GM12892 (cell line): ENCODE measurements at regions not wholly inside any gene's neighbourhood (a gene's known extent, or its start where the extent isn't known, plus 50 kb on each side); places are given as distances from the start of the nearest gene placed in this dataset.

Experiments used
- DNase-seq: peaks from one replicate; pipeline ENCODE4 v3.0.0; 2011; ENCODE audit not compliant: insufficient read length
- FAIRE-seq: peaks from 2 replicates; lab custom pipeline; 2011; peaks lifted over from hg19 to GRCh38; lab: Jason Lieb, UNC
- POLR2A ChIP-seq: IDR thresholded peaks from 2 replicates; pipeline ENCODE4 v1.6.1; 2011; ENCODE audit warnings: low read depth, low read length, control low read depth
- POLR2AphosphoS5 ChIP-seq: IDR thresholded peaks from 2 replicates; pipeline ENCODE4 v1.6.1; 2011; ENCODE audit warnings: low read depth, low read length, control low read depth
- TAF1 ChIP-seq: IDR thresholded peaks from 2 replicates; pipeline ENCODE4 v1.6.1; 2011; ENCODE audit warnings: low read depth, mild to moderate bottlenecking, control low read depth, low read length, borderline replicate concordance

DNA sequence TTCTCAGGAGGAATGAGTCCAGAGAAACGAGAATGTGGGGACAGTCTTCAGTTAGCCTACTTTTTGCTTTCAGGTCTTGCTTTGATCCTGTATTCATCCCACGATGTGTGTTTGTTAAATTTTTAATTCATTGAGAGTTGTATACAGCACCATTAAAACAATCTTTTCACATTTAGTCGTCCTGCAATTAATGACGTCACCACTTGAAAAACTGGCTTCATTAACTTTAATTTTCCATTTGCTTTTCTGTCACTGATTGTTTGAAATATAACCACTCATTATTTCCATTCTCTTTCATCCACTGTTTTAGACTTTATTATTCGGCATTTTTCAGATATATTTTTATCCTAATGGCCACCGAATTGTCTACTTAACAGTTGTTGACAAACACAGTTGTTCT, 146.9 kb downstream of the TFEC start:
- no peak for FAIRE-seq
- no peak for TF ChIP-seq POLR2A
- TF ChIP-seq TAF1 = no peak
- TF ChIP-seq POLR2AphosphoS5 = no peak

DNA sequence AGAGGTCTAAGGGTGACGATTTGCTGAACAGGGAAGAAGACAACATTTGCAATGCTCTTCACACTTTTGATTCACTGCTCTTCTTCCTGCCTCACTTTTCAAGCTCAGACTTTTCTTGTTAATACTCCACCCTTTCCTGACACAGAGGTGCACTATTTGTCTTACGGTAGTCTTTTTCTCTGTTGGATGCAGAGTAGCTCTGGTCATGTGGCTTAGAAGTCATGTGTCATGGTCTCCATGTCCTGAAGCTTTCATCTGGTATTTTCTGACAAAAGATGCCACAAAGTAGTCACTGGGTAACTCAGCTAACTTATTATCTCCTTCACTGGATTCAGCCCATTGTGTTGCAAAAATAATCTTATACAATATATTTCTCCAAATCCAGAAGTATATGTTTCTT, 149.1 kb downstream of the TFEC start:
- no peak for TF ChIP-seq TAF1
- no peak for TF ChIP-seq POLR2AphosphoS5
- no peak for FAIRE-seq
- DNase-seq = no peak

More for the DNA sequence above, 146.9 kb downstream of the TFEC start:
- no peak for DNase-seq

DNA sequence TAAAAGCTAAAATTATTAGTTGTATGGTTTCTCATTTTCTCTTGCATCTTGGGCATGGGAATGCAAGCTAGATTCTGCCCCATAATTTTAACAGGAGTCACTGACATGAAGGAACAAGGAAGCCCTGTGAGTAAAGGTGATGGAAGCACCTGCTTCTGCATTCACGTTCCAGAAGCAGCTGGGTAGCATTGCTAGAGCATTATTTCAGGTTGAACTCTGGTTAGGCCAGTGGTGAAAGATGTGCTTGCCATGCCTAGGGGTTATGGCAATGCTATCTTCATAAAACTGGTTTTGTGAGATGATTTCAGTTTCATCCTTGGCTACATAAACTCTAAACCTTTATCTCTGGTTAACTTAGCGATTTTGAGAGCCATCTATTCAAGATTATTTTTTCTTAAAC, 151.4 kb downstream of the TFEC start:
- TF ChIP-seq TAF1 (no peak), POLR2AphosphoS5 (no peak), POLR2A (no peak)
- DNase-seq (no peak), FAIRE-seq (no peak)

DNA sequence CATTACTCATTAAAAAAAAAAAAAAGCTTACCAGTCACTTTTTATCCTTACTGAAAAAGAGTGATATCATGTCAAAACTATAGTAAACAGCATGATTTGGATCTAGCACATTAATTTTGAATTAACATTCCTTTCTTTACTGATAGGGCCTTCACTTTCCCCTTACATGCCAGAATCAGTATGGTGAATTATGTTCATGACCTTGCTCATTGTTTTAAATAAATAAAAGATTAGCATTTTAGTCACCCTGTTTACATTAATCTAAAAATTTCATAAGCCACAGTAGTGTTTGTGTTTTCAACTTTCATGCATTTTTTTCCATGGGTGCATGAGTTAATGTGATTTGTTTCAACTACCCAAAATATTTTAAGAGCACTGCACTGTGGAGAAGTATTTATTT, 160.8 kb downstream of the TFEC start:
- FAIRE-seq (no peak), DNase-seq (no peak)
- TF ChIP-seq TAF1 (no peak), POLR2AphosphoS5 (no peak), POLR2A (no peak)

DNA sequence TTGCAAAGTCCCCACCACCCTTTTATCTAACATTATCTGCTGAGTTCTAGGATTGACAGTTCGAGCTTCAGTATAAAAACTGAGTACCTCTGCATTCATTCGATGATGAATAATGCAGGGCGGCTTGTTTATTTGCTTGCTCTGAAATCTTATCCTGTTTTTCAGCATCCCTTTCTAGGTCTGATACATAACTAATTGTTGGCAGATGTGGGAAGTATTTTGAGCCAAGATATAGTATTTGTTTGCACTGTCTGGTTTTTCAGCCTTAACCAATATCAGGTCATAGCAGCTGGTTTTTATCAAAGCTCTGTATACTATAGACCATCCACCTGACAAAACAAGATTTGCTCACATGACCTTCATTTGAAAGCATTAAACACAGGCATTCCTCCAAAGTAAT, 161.4 kb downstream of the TFEC start:
- TF ChIP-seq TAF1 (no peak), POLR2A (no peak), POLR2AphosphoS5 (no peak)
- DNase-seq (no peak), FAIRE-seq (no peak)

DNA sequence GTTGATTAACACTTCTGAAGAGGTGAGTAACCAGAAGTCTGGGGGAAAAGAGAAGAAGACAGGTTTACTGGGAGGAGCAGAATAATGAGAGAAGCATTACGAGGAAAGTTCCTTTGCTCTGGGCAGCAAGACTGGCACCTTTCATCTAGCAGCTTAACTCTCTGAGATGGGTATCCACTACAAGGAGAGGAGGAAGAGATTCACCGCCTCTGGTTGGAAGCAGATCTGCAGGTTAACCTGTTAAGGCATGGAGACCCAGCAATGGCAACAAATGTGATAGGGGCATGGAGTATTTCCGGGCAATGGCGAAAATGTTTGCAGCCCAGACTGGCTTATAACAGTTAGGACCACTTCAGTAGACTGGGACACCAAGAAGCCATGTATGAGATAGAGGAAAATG, 162.2 kb downstream of the TFEC start:
- FAIRE-seq (no peak), DNase-seq (no peak)
- TF ChIP-seq POLR2A (no peak), TAF1 (no peak), POLR2AphosphoS5 (no peak)

DNA sequence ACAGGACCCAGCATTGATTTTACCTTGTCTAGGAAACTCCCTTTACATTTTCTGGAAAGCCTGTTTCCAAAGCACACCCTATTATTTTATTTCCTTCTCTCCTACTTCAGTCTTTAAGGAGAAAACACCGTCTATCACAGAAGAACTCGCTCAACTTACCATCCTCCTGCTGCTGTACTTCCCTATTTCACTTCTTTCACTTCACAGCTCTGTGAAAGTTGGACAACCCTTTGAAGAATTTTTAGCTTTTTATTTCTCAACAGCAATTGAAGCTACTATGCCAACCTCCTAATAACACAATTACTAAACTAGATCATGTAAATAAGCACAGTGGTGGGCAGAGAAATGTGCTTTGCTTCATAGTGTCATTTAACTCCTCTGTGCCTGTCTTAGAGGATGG, 166.5 kb downstream of the TFEC start:
- DNase-seq = no peak
- no peak for FAIRE-seq
- TF ChIP-seq POLR2AphosphoS5 = no peak
- TF ChIP-seq POLR2A = no peak
- TF ChIP-seq TAF1 = no peak

DNA sequence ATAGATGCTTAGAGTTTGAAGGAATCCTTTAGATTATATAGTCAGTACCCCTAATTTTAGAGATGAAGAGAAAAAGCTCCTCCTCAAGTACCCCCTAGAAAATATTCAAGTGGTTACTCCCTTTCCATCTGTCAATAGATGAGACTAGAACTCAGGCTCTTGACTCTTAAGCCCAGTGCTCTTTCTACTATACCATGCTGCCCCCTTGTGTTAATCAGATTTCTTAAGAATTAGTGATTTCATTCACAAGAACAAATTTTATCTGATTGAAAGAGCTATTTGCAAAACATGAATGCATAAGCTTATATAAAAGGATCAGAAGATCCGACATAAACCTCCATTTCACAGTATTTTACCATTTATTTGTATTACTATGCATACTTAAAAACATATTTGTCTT, 179.3 kb downstream of the TFEC start:
- DNase-seq (no peak), FAIRE-seq (no peak)

DNA sequence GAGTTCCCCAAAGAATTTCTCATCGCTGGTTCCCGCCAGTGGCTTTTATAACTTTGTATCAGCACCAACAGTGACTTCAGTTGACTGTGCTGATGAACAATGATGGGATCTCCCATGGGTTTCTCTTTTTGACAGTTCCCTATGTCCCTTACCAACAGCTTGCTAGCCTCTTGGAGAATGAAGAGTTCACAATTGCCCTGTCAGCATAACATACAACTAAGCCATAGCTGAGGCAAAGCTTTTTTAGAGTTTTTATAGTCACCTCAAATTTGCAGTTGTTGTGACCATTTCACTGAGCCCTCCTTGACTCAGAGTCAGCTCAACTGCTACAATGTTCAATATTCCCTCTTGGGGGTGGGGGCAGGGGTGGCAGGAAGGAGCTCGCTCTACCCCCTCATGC, 179.8 kb downstream of the TFEC start:
- TF ChIP-seq POLR2AphosphoS5 (no peak), POLR2A (no peak), TAF1 (no peak)
- FAIRE-seq (no peak), DNase-seq (no peak)

More for the DNA sequence above, 179.3 kb downstream of the TFEC start:
- no peak for TF ChIP-seq TAF1
- no peak for TF ChIP-seq POLR2A
- TF ChIP-seq POLR2AphosphoS5 = no peak

DNA sequence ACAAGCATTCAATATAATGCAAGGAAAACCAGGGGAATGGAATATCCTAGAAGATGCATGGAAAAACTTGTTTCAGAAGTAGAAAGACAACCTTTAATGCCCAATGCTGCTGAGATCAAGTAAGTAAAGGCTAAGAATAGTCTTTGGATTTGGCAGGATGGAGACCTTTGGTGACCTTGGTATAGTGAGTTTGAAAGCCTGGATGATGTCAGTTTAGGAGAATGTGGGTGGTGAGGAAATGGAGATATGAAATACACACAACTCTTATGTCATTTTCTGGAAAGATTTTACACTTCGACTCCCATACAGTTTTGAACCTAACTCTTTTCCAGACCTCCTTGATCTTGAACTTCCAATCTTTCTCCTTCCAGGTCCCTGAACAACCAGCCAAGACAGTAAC, 185.7 kb downstream of the TFEC start:
- no peak for TF ChIP-seq POLR2AphosphoS5
- TF ChIP-seq POLR2A = no peak
- TF ChIP-seq TAF1 = no peak
- FAIRE-seq (no peak), DNase-seq (no peak)

DNA sequence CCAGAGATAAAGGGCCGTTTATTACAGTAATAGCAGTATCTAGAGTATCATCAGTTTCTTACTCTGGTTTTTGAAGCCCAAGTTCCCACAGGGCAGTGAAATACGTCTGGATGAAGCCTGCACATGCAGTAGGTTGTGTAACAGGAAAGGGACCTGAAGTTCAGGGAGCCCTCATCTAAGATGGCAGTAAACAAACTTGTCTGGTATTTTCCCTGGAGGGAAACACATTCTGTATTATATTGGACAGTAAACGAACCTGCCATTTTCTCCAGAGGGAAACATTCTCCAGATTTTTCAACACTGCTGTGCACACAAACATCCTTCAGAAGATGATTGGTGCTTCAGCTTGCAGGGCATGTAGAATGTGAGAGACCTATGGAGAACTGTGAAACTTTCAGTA, 189.9 kb downstream of the TFEC start:
- no peak for TF ChIP-seq TAF1
- no peak for TF ChIP-seq POLR2AphosphoS5
- no peak for TF ChIP-seq POLR2A
- DNase-seq (no peak), FAIRE-seq (no peak)

DNA sequence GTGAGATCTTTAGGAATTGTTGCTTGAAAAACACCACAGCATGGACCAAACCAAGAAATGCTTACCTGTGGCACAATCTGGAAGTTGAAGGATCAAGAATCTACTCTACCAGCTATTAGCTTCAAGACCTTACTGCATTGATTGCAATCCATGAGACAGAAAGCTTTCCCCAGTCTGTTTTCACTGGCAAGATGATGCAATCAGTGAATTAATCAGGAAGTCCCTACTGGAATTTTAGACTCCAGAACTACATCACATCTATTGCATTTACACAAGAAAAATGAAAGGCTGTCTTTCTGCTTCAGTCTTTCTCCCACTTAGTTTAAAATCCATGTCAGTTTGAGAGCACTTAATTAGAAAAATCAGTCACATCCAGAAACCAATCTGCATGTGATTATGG, 191.7 kb downstream of the TFEC start:
- DNase-seq = no peak
- no peak for FAIRE-seq
- TF ChIP-seq TAF1 (no peak), POLR2A (no peak), POLR2AphosphoS5 (no peak)

DNA sequence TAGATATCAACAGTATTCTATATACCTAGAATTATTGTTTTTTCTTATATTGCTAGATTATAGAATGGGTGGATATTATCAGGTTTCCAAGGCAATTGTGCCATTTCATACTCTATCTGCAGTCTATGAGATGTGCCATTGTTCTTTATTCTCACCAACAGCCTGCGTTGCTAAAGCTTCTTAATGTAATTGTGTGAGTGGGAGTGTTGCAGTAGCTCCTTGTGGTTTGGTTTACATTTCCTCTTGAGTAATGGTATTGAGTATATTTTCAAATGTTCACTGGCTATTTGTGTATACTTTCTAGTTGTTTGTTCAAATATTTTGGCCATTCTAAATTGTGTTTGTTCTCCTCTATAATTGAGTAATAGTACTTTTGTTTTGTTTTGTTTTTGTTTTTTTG, 199.2 kb downstream of the TFEC start:
- TF ChIP-seq TAF1 (no peak), POLR2AphosphoS5 (no peak), POLR2A (no peak)
- no peak for FAIRE-seq
- DNase-seq = no peak
